WTC11 (cell line): ENCODE measurements at regions not wholly inside any gene's neighbourhood (a gene's known extent, or its start where the extent isn't known, plus 50 kb on each side); places are given as distances from the start of the nearest gene placed in this dataset.

Source experiments
- ATAC-seq: fragments of 200-7000 bp; cut with Tn5 transposase; 2 replicates; pipeline ENCODE4 v1.10.0; 2021; ENCODE audit warnings: mild to moderate bottlenecking, moderate library complexity
- CTCF ChIA-PET: fragments of 300-600 bp; sonication (Branson Sonifier 250); formaldehyde crosslinking; loops from one replicate; lab custom pipeline; 2021; ENCODE audit warnings: antibody characterized with exemption; lab: Charles Lee
- POLR2A ChIA-PET: fragments of 350-600 bp; sonication (Branson Sonifier 250); formaldehyde crosslinking; loops from one replicate; lab custom pipeline; 2021; ENCODE audit warnings: antibody characterized with exemption; lab: Charles Lee
- DNase-seq: peaks from one replicate; pipeline ENCODE4 v3.0.0; 2021; ENCODE audit warnings: low spot score
- H3K27ac Mint-ChIP-seq: 2 replicates; pipeline ENCODE4 v1.8.0; 2021; ENCODE audit warnings: mixed read lengths
- H3K27me3 Mint-ChIP-seq: 2 replicates; pipeline ENCODE4 v1.8.0; 2021; ENCODE audit warnings: low read depth, mild to moderate bottlenecking, moderate library complexity, mixed read lengths
- H3K36me3 Mint-ChIP-seq: 2 replicates; pipeline ENCODE4 v1.8.0; 2021; ENCODE audit warnings: mixed read lengths
- H3K4me1 Mint-ChIP-seq: 2 replicates; pipeline ENCODE4 v1.8.0; 2022; ENCODE audit warnings: mixed read lengths
- H3K4me3 Mint-ChIP-seq: 2 replicates; pipeline ENCODE4 v1.8.0; 2021; ENCODE audit warnings: mild to moderate bottlenecking, moderate library complexity, mixed read lengths
- H3K9me3 Mint-ChIP-seq: 2 replicates; pipeline ENCODE4 v1.8.0; 2021; ENCODE audit warnings: mixed read lengths
- CTCF ChIP-seq: fragments of 200-600 bp; IDR thresholded peaks from 2 replicates; pipeline ENCODE4 v1.8.0; 2022; ENCODE audit warnings: antibody characterized with exemption
- ESRRA ChIP-seq: sonication (generic); formaldehyde crosslinking; IDR thresholded peaks from 2 replicates; pipeline ENCODE4 v1.8.1; 2022; ENCODE audit warnings: mild to moderate bottlenecking, missing genetic modification reagents, borderline replicate concordance
- ETV6 ChIP-seq: sonication (generic); formaldehyde crosslinking; IDR thresholded peaks from 2 replicates; pipeline ENCODE4 v1.8.1; 2022; ENCODE audit warnings: mild to moderate bottlenecking, missing genetic modification reagents
- FOXP1 ChIP-seq: sonication (generic); formaldehyde crosslinking; IDR thresholded peaks from 2 replicates; pipeline ENCODE4 v1.8.0; 2022; ENCODE audit warnings: missing genetic modification reagents, mild to moderate bottlenecking, moderate library complexity, borderline replicate concordance
- GRHL2 ChIP-seq: fragments of 250-450 bp; sonication (Bioruptor Pico); IDR thresholded peaks from 2 replicates; pipeline ENCODE4 v1.8.0; 2022; ENCODE audit warnings: mild to moderate bottlenecking, moderate library complexity; ENCODE audit not compliant: insufficient replicate concordance, severe bottlenecking
- IRF2 ChIP-seq: sonication (generic); formaldehyde crosslinking; IDR thresholded peaks from 2 replicates; pipeline ENCODE4 v1.8.0; 2022; ENCODE audit warnings: low read depth, missing genetic modification reagents, borderline replicate concordance
- MYBL2 ChIP-seq: sonication (generic); formaldehyde crosslinking; IDR thresholded peaks from 2 replicates; pipeline ENCODE4 v1.8.1; 2023; ENCODE audit warnings: mild to moderate bottlenecking, moderate library complexity, missing genetic modification reagents
- NFYB ChIP-seq: sonication (generic); formaldehyde crosslinking; conservative IDR thresholded peaks from 2 replicates; pipeline ENCODE4 v1.8.0; 2022; ENCODE audit warnings: low read depth, missing genetic modification reagents
- USF2 ChIP-seq: sonication (generic); formaldehyde crosslinking; IDR thresholded peaks from 2 replicates; pipeline ENCODE4 v1.8.1; 2023; ENCODE audit warnings: mild to moderate bottlenecking, missing genetic modification reagents, moderate library complexity
- ZNF416 ChIP-seq: fragments of 250-450 bp; sonication (Bioruptor Pico); IDR thresholded peaks from 2 replicates; pipeline ENCODE4 v1.9.0; 2021; ENCODE audit warnings: mild to moderate bottlenecking, inconsistent platforms
- TF ChIP-seq, protein P1 (sequence below): sonication (generic); formaldehyde crosslinking; IDR thresholded peaks from 2 replicates; pipeline ENCODE4 v1.8.1; 2022; ENCODE audit warnings: missing genetic modification reagents, borderline replicate concordance
- TF ChIP-seq, protein P2 (sequence below): sonication (generic); formaldehyde crosslinking; IDR thresholded peaks from 2 replicates; pipeline ENCODE4 v1.8.0; 2022; ENCODE audit warnings: mild to moderate bottlenecking, missing genetic modification reagents
- TF ChIP-seq, protein P3 (sequence below): sonication (generic); formaldehyde crosslinking; IDR thresholded peaks from 2 replicates; pipeline ENCODE4 v1.8.1; 2023; ENCODE audit warnings: mild to moderate bottlenecking, missing genetic modification reagents, borderline replicate concordance

DNA sequence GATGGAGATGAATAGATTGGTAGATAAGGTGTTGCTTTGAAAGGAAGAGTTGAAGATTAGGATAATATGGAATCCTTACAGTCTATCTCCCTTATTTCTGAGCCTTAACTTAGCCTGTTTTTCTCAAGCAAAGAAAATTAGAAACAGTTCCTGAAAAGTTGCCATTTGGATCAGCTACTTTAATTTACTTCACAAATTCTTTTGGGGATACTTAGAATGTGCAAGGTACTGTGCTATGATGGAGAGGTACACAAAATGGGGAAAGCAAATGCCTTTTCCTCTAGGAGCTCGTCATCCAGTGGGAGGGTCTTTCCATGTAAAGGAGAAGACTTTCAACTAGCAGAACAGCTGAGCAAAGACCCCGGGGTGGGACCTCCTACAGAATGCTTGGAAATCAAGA is 51.1 kb upstream of the SMARCA2 start:
- Mint-ChIP-seq H3K4me1 (peaks cover 13% of the 10 kb centered on the region), H3K36me3 (no peaks in the 10 kb centered on the region), H3K27ac (no peak overlapping the region), H3K9me3 (no peaks in the 10 kb centered on the region), H3K4me3 (no peak overlapping the region), H3K27me3 (no peaks in the 10 kb centered on the region; the same call in 1 of the 2 replicates)
- ATAC-seq (no peak), DNase-seq (no peak)
- ChIA-PET CTCF (interaction anchor here (0.9 to 1.0 kb wide), 2 partner anchors 24 to 152 kb away, joined by 3 read pairs; no protein-coding TSS in a partner anchor), POLR2A (no interaction called here)
- TF ChIP-seq, protein P1, sequence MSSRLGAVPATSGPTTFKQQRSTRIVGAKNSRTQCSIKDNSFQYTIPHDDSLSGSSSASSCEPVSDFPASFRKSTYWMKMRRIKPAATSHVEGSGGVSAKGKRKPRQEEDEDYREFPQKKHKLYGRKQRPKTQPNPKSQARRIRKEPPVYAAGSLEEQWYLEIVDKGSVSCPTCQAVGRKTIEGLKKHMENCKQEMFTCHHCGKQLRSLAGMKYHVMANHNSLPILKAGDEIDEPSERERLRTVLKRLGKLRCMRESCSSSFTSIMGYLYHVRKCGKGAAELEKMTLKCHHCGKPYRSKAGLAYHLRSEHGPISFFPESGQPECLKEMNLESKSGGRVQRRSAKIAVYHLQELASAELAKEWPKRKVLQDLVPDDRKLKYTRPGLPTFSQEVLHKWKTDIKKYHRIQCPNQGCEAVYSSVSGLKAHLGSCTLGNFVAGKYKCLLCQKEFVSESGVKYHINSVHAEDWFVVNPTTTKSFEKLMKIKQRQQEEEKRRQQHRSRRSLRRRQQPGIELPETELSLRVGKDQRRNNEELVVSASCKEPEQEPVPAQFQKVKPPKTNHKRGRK (CRISPR knock-in tag) = no peak
- TF ChIP-seq GRHL2 = no peak
- TF ChIP-seq ETV6 (CRISPR knock-in tag) = no peak
- no peak for TF ChIP-seq MYBL2
- TF ChIP-seq ESRRA (CRISPR knock-in tag) = no peak
- TF ChIP-seq CTCF = no peak
- TF ChIP-seq, protein P2, sequence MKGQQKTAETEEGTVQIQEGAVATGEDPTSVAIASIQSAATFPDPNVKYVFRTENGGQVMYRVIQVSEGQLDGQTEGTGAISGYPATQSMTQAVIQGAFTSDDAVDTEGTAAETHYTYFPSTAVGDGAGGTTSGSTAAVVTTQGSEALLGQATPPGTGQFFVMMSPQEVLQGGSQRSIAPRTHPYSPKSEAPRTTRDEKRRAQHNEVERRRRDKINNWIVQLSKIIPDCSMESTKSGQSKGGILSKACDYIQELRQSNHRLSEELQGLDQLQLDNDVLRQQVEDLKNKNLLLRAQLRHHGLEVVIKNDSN (CRISPR knock-in tag) = no peak
- no peak for TF ChIP-seq ZNF416 (CRISPR knock-in tag)
- no peak for TF ChIP-seq IRF2 (CRISPR knock-in tag)
- no peak for TF ChIP-seq FOXP1 (CRISPR knock-in tag)
- no peak for TF ChIP-seq NFYB (CRISPR knock-in tag)
- TF ChIP-seq USF2 (CRISPR knock-in tag) = no peak
- TF ChIP-seq, protein P3, sequence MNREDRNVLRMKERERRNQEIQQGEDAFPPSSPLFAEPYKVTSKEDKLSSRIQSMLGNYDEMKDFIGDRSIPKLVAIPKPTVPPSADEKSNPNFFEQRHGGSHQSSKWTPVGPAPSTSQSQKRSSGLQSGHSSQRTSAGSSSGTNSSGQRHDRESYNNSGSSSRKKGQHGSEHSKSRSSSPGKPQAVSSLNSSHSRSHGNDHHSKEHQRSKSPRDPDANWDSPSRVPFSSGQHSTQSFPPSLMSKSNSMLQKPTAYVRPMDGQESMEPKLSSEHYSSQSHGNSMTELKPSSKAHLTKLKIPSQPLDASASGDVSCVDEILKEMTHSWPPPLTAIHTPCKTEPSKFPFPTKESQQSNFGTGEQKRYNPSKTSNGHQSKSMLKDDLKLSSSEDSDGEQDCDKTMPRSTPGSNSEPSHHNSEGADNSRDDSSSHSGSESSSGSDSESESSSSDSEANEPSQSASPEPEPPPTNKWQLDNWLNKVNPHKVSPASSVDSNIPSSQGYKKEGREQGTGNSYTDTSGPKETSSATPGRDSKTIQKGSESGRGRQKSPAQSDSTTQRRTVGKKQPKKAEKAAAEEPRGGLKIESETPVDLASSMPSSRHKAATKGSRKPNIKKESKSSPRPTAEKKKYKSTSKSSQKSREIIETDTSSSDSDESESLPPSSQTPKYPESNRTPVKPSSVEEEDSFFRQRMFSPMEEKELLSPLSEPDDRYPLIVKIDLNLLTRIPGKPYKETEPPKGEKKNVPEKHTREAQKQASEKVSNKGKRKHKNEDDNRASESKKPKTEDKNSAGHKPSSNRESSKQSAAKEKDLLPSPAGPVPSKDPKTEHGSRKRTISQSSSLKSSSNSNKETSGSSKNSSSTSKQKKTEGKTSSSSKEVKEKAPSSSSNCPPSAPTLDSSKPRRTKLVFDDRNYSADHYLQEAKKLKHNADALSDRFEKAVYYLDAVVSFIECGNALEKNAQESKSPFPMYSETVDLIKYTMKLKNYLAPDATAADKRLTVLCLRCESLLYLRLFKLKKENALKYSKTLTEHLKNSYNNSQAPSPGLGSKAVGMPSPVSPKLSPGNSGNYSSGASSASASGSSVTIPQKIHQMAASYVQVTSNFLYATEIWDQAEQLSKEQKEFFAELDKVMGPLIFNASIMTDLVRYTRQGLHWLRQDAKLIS (CRISPR knock-in tag) = no peak
